A549 (cell line): ENCODE measurements at regions not wholly inside any gene's neighbourhood (a gene's known extent, or its start where the extent isn't known, plus 50 kb on each side); places are given as distances from the start of the nearest gene placed in this dataset.

Experiments used
- CHD4 ChIP-seq: fragments of 200-600 bp; sonication (generic); IDR thresholded peaks from 2 replicates; pipeline ENCODE4 v1.6.1; 2016; ENCODE audit warnings: antibody characterized with exemption, mild to moderate bottlenecking, borderline replicate concordance
- JUN ChIP-seq, 2 experiments: fragments of >200 bp; sonication (Bioruptor Twin); formaldehyde crosslinking; IDR thresholded peaks; 2 replicates in 1 of 2; 3 replicates in 1 of 2; pipeline ENCODE4 v1.6.1; 2016 to 2017
- KDM1A ChIP-seq: fragments of 200-600 bp; sonication (generic); IDR thresholded peaks from 2 replicates; pipeline ENCODE4 v1.6.1; 2016; ENCODE audit warnings: low read depth, mild to moderate bottlenecking
- MAFK ChIP-seq: fragments of 450-650 bp; IDR thresholded peaks from 2 replicates; pipeline ENCODE4 v1.6.1; 2014; ENCODE audit not compliant: partially characterized antibody
- POLR2A ChIP-seq: IDR thresholded peaks from 2 replicates; pipeline ENCODE4 v1.6.1; 2012; ENCODE audit warnings: mild to moderate bottlenecking, low read length
- RAD21 ChIP-seq, 2 experiments: fragments of >200 bp in 1 of 2; sonication (Bioruptor Twin) in 1 of 2; formaldehyde crosslinking in 1 of 2; IDR thresholded peaks in 1 of 2; conservative IDR thresholded peaks in 1 of 2; 2 replicates in 1 of 2; 3 replicates in 1 of 2; pipeline ENCODE4 v1.6.1; 2012 to 2018; ENCODE audit warnings: inconsistent platforms in 1 of 2
- RARB ChIP-seq: fragments of 250-450 bp; sonication (Bioruptor Pico); IDR thresholded peaks from 2 replicates; pipeline ENCODE4 v1.8.0; 2021; ENCODE audit warnings: mild to moderate bottlenecking, moderate library complexity
- SMC3 ChIP-seq: fragments of >200 bp; sonication (Bioruptor Twin); formaldehyde crosslinking; IDR thresholded peaks from 3 replicates; pipeline ENCODE4 v1.6.1; 2018; ENCODE audit warnings: inconsistent platforms
- TF ChIP-seq, protein P1 (sequence below): fragments of >200 bp; sonication (Bioruptor Twin); formaldehyde crosslinking; IDR thresholded peaks from 3 replicates; pipeline ENCODE4 v1.5.1; 2016
- TF ChIP-seq, protein P2 (sequence below): fragments of >200 bp; sonication (Bioruptor Twin); formaldehyde crosslinking; IDR thresholded peaks from 3 replicates; pipeline ENCODE4 v1.6.1; 2016

DNA sequence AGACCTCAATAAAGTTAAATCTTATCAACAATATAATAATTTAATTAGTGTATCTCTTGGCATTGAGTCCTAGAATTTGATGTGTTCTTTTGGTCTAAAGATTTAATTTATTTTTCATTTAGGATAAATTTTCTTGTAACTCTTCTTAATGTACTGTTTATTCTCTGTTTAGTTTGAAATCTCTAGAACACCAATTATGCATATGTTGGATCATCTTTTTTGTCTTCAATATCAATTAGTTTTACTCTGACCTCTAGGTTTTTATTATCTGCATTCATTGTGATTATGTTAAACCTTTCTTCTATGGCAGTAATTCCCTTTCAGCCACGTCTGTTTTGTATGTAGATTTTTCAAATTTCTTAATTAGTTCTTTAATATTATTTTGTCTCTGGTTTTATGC lies 93.8 kb upstream of the ARHGEF7 start:
- TF ChIP-seq POLR2A (no peak), KDM1A (no peak), JUN (IDR thresholded peaks at IDR 0.05) (no peak), RARB (CRISPR knock-in tag) (no peak), CHD4 (no peak), MAFK (no peak), SMC3 (no peak), RAD21 (conservative IDR thresholded peaks at IDR 0.05 in 1 of 2, IDR thresholded peaks at IDR 0.05 in 1 of 2) (no peak)
- TF ChIP-seq, protein P1, sequence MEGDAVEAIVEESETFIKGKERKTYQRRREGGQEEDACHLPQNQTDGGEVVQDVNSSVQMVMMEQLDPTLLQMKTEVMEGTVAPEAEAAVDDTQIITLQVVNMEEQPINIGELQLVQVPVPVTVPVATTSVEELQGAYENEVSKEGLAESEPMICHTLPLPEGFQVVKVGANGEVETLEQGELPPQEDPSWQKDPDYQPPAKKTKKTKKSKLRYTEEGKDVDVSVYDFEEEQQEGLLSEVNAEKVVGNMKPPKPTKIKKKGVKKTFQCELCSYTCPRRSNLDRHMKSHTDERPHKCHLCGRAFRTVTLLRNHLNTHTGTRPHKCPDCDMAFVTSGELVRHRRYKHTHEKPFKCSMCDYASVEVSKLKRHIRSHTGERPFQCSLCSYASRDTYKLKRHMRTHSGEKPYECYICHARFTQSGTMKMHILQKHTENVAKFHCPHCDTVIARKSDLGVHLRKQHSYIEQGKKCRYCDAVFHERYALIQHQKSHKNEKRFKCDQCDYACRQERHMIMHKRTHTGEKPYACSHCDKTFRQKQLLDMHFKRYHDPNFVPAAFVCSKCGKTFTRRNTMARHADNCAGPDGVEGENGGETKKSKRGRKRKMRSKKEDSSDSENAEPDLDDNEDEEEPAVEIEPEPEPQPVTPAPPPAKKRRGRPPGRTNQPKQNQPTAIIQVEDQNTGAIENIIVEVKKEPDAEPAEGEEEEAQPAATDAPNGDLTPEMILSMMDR: no peak
- TF ChIP-seq, protein P2, sequence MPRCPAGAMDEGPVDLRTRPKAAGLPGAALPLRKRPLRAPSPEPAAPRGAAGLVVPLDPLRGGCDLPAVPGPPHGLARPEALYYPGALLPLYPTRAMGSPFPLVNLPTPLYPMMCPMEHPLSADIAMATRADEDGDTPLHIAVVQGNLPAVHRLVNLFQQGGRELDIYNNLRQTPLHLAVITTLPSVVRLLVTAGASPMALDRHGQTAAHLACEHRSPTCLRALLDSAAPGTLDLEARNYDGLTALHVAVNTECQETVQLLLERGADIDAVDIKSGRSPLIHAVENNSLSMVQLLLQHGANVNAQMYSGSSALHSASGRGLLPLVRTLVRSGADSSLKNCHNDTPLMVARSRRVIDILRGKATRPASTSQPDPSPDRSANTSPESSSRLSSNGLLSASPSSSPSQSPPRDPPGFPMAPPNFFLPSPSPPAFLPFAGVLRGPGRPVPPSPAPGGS: no peak
